Hindlimb muscle (tissue), 1 donor: ENCODE measurements at regions not wholly inside any gene's neighbourhood (a gene's known extent, or its start where the extent isn't known, plus 50 kb on each side); places are given as distances from the start of the nearest gene placed in this dataset.
A peak's percentile ranks its signal among the peaks of the same experiment; 100 is the strongest.

Experiments used
- DNase-seq: peaks from one replicate; pipeline ENCODE4 v3.0.0-alpha.2; 2013

DNA sequence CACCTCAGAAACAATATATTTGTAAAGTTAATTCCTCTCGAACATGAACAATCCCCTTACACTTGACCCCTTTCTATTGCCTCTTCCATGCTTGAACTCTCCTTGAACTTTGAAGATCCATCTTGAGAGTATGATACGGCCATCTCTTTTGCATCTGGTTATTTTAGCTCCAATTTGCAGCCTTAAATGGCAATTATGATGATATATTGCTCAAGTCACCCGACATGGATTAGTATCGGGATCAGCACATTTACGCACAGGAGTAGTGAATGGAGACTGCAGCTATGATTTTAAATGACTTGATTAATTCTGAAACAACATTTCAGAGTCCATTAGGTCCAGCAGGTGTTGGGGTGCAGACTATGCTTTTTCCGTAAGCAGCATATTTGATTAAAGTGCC lies 143.8 kb upstream of the PAQR3 start:
- DNase-seq, result no peak

DNA sequence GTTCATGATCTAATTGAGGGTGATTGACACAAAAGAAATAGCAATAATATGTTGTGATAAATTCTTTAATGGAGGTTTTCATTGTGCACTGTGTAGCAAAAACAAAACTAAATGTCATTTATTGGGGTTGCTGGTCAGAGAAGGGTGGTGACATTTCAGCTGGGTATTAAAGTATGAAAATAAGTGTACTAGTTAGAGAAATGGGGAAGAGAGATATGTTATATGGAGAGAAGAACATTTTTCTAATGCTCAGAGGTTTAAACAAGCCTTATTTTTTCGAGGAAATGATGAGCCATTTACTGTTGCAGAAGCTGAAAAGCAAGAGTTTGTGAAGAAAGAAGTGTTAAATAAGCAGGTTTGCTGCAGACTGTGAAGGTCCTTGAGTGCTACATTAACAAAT lies 142.7 kb upstream of the PAQR3 start:
- DNase-seq, result no peak

DNA sequence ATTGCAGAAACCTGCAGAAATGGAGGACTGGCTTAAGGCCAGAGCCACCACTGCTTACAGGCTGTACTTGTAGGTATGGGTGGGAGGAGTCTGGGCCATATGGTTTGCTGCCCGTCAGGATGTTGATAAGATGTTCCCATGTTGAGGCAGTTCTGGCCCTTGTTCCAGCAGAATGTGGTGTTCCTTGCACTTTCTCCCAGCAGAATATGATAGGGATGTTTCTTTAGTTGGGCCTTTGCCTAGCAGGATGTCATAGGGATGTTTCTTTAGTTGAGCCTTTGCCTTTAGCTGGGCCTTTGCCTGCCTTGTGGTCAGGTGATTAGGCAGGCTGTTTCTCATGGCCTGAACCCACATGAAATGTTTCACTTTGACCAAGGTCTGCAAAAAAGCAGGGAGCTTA lies 139.1 kb upstream of the PAQR3 start:
- no peak for DNase-seq

DNA sequence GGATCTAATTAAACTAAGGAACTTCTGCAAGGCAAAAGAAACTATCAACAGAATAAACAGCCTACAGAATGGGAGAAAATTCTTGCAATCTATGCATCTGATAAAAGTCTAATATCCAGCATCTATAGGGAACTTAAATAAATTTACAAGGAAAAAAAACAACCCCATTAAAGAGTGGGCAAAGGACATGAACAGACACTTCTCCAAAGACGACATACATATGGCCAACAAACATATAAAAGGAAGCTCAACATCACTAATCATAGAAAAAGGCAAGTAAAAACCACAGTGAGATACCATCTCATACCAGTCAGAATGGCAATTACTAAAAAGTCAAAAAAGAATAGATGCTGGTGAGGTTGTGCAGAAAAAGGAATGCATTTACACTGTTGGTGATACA lies 134.8 kb upstream of the PAQR3 start:
- no peak for DNase-seq

DNA sequence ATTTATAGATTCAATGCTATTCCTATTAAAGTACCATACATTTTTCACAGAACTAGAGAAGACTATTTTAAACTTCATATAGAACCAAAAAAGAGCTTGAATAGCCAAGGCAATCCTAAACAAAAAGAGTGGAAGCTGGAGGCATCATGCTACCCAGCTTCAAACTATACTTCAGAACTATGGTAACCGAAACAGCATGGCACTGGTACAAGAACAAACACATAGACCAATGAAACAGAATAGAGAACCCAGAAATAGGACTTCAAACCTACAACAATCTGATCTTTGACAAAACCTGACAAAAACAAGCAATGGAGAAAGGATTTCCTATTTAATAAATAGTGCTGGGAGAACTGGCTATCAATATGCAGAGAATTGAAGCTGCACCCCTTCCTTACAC lies 134.2 kb upstream of the PAQR3 start:
- DNase-seq, result no peak

DNA sequence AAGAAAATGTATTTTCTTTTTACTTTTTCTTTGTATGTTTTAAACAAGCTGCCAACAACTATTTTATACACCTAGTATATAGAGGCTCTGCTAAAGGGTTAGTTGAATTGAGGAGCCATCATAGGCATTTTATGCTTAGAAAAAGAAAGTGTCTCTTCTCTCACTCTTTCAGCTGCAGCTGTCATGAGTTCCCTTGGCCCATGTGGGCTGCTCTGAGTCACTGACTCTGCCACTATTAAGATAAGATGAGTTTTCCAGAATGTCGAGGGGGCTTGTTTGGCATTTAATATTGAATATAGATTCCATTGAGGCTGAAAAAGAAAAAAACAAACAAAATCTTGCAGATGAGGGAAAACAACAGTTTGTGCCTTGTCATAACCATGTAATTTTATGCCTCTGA lies 126.0 kb upstream of the PAQR3 start:
- DNase-seq, result no peak

DNA sequence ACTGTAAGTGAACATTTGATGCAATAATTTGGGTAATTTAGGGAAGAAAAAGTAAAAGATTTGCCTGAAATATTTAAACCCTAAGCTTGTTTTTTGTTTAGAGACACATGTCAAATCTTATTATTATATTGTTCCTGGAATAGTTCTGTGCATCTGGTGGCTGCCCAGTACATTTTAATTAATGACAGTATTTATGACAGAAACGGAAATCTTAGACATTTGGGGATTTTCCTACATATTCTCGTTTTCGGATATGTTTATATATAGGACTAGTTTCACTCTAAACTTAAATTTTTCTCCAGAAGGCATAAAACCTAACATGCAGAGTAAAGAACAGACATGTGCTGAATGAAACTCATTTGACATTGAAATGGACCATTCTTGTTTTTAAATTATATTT lies 125.6 kb upstream of the PAQR3 start:
- DNase-seq, result no peak

DNA sequence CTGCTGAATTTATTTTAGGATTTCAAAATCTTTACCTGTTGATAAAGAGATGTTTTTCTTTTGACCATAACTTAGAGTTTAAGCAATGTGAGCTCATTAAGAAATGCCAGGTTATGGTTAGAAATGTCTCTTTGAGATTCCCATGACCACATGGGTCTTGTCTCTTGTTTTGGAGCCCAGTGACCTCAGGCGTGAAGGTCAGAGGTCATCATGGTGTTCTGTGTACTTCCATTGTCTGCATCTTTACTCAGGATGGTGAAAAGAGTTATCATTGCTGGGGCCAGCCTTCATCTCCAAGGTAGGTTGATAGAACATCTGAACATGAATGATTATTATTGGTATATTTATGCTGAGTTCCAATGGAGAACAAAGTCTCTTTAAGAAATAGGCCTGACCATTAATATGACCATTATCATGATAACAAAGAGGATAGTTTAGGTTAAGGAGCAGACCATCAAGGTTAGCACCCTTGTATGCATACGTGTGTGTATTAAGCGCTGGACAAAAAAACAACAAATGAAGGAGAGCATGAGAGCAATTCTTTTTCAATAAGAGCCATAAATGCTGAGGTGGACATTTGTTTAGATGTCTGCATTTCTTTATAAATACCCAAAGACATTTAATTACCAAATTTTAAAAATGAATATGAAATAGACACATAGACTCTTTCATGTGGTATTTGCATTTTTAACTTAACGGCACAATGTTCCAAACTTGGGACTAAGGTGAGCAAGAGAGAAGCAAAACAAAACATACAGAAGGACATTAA lies 120.6 kb upstream of the PAQR3 start:
- DNase-seq, result no peak

DNA sequence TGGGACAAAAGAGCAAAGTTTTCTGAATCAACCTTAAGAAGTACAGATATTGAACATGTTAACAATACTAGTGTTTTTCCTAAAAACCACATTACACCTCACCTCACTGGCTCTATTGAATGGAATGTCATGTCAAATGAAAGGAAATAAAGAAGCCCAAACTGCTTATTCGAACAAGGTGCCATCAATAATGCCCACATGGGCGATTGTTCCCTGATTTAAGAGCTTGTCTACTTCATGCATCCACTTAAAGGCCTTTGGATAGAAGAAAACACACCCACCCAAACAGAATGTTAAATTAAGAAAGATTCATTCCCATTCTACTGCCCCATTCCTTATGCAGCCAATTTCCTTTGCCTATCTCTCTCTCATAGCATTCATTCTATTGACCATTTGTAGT lies 118.5 kb upstream of the PAQR3 start:
- no peak for DNase-seq

DNA sequence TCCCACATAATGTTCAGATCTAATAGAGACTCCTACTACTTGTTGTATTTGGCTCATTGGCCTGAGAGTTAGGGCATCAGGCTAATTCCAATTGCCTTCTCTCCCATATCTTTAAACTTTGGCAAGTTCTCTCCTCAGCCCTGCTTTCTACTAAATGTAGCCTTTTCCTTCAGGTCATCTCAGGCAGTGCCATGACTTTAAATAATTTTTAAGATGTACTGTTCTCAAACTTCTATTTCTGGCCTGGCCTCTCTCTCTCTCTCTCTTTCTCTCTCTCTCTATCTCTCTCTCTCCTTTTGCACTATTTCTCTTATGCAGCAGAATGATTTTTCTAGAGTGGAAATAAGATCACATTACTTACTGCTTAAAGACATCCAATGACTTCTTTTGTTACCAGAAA lies 114.5 kb upstream of the PAQR3 start:
- DNase-seq, result no peak

DNA sequence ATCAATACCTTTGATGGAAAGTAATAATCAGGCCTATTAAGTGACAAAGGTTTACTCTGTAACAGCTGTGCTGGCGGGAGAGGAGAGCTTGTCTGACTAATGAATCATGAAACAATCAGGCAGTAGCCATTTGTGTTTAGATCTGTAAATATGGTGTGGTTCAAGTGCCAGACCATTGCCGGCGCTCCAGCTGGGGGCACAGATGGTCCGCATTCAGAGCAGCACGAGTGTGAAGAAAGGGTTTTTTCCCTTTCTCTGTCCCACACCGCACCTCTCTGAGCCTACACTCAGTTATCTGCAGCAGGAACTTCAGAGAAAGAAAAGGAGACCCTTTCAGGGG lies 111.3 kb upstream of the PAQR3 start:
- DNase-seq, result no peak

DNA sequence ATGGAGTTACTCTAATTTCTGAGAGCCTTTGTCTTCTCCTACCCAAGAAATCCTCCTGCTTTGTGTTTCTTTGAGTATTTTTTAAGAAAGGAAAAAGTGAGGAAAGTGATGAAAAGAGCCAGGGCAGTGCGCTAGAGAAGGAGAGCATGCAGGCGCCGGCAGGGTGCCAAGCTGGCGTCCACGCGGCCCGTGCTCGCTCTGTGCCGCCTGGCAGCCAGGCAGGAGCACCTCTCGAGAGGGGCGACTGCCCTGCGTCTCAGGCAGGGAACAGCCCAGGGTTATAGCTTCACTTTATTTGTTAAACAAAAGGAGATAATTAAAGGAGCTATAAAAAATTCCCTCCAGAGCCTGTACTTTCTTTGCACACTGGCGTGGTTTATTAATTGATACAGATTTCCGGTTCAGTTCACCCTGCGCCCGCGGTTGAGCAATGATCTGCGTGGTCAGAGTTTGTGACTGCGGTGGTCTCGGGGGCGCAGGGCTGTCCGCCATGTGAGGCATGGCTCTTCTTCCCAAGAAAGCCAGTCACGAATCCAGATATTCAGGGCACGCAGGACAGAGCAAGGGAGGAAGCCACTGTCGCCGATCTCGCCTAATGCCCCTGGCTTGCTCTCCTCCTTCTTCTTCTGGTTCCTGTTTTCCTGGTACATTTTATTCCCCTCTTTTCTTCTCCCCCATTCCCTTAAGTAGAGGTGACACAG lies 110.8 kb upstream of the PAQR3 start:
- DNase-seq, result no peak

DNA sequence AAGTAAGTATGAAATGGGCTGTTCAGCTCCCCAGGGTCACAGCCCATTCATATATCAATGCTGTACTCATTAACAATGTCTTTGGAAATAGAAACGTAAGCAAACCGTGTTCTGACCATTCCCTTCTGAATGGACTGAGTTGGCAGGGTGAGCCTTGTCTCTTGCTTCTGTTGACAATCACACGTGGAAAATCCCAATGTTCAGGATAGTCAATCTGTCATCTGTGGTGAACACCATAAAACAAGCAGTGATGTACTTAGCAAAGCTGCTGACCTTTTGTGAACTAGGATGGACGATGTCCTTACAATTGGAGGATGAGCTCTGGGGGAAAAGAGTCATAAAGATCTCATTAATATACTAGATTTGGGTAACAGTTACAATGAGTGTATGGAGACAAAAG lies 109.6 kb upstream of the PAQR3 start:
- DNase-seq, result no peak

DNA sequence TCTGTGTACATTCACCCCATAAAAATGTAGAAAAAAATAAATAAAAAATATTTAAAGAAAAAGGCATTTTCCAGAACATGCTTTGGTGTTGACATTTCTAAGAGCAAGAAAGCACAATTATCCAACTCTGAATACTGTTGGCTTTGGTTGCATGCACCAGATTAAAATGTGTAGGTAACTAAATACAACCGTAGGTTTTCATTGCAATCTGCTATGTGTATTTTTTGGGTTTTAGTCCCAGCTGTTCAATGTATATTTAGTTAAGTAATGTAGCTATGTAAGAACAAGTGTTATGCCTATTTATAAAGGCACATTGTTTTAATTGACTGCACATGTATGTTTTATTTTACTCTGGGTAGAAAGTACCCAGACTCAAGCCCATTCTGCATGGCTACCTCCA lies 108.1 kb upstream of the PAQR3 start:
- DNase-seq, result no peak

DNA sequence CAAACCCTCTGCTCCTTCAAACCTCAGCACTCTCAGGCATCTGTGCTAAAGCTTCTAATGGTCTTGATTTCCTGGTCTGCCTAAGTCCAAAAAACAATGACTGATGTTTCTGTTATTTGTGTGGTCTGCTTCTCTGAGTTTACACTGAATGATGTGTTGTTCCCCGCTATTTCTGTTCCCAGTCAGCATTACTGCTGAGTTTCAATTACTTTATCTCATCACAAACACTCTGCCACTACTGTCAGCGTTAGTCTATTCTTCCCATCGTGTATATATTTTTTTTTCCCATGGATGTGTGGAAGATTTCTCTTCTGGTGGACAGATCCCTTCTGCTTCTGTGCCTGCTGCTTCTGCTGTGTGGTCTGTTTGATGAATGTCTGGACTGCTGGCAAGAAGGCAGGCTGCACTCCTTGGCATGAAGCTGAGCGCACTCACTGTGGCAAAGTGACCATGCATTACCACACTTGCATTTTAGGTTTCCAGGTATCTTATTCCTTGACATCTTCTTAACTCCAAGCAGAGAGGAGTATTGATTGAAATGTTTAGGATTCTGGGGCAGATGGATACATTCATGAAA lies 106.9 kb upstream of the PAQR3 start:
- DNase-seq, result no peak

DNA sequence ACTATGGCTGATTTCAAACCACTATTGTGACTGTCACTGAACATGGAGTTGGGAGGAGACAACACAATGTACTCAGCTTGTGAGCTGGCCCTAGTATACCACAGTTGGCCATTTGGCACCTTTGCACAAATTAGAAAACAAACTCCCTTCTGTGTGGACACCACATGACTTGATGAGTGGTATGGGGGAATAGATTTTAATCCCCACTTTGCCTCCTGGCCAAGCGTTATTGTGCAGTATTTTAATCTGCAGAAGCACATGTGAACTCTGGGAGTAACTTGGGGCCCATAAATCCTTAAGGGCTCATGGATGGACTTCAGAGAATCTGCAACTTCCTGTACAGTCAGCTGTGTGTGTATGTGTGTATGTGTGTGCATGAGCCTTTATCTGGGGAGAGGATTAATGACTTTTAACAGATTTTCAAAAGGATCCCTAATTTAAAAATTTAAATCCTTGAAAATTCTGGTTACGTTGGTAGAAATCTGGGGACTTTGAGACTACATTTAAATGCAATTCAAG lies 105.0 kb upstream of the PAQR3 start:
- DNase-seq, result peak; percentile 47

DNA sequence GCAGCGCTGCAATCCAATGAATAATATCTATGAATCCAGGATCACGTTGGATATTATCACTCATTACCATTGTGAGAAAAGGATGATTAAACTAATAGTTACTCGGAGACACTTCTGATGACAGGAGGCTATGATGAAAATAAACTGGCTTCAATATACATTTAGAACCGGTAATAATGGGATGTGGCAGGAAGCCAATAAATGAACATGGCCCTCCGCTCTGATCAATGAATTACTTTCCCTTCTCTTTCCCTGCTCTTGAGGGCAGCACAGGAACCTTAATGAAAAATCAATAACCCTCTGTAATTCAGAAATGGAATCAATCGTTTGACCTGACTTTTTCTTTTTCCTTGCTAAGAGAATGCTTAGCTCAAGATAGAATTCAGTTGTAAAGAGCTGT lies 103.9 kb upstream of the PAQR3 start:
- DNase-seq, result no peak

DNA sequence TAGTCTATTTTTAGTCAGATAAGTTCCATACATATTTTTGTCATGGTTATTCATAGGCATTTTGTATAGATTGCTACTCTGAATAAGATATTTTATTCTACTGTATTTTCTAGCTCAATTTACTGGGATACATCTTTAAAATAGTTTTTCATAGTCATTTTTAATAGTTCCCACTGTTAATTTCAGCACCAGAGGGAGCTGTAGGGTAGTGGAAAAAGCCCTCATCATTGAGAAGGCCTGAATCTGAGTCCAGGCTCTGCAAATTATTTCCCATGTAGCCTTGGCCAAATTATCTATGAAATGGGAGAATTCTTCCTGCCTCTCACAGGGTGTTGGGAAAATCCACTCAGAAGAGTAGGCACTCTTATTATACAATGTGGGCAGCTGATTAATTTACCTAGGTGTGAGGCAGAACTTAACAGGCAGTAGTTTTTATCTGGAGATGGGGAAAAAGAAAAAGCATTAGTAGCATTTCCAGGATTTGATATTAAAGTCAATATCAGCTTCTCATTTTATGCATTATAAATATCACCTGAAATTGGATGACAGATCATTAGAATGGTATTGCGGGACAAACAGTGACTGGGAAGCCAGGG lies 102.9 kb upstream of the PAQR3 start:
- DNase-seq, result peak; percentile 36

DNA sequence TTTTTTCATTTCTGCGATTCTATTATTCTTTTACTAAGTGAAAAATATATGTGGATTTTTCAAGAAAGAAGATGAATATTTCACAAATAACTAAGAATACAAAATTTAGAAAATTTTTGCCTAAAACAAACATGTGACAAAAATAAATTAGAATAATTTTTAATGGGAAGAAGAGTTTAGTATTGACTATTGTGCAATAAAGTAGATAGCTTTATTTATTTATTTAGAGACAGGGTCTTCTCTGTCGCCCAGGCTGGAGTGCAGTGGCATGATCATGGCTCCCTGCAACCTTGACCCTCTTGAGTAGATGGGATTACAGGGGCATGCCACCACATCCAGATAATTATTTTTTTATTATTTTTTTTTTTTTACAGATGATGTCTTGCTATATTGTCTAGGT lies 95.3 kb upstream of the PAQR3 start:
- DNase-seq, result no peak

DNA sequence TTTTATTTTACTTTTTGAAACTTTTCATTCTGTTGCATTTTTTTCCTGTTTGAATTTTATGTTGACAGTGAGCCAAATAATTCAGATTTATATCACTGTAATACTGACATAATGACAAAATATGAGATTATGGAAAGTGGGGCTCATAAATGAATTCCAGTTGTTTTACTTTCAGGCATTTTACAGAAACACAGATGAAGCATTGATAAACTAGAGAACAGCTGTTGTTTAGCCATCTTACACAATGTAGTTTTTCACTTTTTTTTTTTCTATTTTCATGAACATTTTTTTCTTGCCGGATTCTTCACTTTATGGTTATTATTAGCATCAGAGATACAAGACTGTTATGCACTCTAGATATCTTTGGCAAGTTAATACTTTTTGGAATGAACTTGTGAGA lies 91.7 kb upstream of the PAQR3 start:
- DNase-seq, result no peak

DNA sequence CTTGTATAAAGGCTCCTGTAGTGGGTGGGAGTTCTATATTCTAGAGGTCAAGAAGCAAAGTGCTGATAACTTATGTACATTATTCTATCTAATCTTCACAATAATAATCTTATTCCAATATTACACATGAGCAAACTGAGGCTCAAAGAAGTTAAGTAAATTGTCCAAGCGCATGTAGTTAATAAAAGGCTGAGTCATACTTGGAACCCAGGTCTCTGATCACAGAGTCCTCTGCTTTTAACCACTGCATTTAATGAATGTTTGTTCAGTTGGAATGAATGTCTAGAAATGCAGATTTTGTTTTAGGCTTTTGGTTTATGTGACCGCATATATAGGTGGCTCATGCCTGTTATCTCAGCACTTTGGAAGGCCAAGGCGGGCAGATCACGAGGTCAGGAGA lies 88.4 kb upstream of the PAQR3 start:
- no peak for DNase-seq

DNA sequence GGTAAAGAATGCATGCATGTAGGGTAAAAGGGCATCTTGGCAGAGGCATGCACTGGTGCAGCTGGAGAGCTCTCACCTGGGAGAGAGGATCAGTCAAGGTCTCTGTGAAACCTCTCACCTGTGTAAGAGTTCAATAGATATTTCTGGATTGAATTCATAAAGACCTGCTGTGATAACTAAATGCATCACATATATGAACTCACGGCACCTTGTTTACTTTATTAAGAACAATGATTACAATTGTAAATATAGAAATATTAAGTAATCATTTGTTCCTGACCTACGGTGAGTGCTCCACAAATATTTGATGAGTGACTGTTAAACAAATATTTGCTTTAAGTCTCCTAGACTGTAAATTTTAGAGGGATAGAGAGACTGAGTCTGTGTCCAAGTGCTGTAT lies 85.9 kb upstream of the PAQR3 start:
- no peak for DNase-seq
